ENCODE measurements at regions not wholly inside any gene's neighbourhood (a gene's known extent, or its start where the extent isn't known, plus 50 kb on each side); places are given as distances from the start of the nearest gene placed in this dataset.

DNA sequence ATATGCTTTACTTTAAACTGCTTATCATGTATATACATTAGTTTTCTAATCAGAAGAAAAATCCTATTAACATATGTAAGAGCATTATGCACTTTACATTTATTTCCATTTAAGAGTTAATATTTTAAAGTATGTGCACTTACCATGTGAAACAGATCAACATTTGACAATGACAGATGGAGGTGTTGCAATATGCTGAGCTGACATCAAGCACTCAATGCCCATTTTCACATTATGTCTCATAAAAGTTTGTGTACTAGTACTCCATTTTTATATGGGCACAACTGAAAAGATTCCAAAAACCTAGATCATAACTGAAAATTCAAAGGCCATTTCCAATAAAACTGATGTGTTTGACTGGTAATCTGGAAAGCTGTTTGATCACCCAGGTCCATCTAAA, 420.9 kb upstream of the SOX9 start:
- DNase-seq = no peak

DNA sequence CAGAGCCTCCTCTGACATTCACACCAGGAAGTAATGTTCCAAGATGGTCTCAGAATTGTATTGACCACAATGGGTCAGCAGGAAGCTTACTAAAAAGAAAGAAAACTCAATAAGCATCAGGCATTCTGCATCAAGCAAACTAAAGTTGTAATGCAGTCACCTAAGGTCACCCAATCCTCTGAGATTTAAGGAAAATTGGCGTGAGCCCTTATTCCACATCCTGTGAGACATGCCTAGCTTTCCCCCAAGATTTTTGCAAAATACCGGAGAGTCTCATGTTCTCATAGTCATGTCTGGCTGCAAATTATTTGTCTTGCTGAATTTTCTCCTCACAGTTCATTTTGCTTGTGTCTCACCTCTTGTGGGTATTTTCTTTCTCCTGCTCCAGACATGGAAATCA, 417.1 kb upstream of the SOX9 start:
- no peak for DNase-seq

DNA sequence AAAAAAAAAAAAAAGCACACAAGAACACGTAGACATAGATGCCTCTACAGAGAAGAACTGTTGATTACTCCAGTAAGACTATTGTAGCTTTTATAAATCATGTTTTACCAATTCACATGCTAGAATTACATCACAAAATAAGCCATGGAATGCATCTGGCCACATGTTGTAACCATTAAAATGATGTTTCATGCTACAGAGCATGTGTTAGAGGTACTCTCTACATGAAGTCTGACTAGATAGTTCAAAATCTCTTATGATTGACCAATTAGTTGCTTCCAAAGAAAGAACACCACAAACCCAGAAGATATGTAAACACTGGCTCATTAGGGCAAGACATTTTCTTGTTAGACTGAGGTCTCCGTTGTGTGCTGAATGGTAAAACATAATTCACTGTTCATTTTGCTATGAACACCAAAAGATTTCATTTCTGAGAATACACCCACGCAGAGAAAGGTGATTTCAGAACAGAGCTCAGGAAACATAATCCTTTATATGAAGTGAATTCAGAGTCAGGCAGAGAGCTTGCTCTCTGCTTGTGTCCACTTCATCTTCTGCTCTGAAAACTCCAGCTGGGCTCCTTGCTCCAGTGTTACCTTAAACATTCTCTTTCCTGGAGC, 411.4 kb upstream of the SOX9 start:
- no peak for DNase-seq

DNA sequence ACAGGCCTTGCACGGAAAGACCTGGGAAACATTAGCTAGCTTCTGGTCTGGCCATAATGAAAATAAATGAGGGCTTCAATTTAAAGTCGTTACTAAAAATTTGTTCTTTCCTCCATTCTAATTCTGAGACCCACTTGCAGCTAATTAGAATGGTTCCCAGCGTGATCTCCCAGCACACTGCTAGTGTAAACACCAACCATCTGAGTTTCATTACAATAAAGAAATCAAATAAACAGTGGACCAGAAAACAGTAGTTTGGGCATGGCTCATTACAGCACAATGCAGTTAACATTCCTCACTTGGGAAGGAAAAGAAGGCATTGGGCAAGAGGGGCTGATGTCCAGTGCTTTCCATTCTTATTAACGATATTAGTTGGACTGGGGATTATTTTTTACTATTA, 410.9 kb upstream of the SOX9 start:
- DNase-seq = no peak

DNA sequence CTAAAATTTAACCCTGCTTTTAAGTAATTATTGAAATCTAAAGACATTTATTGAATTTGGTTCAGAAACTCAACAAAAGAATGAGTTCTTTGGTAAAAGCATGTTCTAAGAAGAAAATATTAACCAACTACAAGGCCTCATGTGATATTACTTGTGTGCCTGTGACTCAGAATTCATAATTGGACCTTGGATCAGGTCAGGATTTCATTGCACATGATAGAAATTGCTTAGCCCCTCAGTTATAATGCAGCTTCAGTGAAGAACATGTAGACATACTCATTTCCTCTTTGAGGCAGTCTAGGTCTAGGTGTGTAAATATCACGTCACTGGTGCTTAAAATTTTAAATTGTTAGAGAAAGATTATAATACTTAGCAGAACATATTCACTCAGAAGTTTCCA, 410.0 kb upstream of the SOX9 start:
- no peak for DNase-seq

DNA sequence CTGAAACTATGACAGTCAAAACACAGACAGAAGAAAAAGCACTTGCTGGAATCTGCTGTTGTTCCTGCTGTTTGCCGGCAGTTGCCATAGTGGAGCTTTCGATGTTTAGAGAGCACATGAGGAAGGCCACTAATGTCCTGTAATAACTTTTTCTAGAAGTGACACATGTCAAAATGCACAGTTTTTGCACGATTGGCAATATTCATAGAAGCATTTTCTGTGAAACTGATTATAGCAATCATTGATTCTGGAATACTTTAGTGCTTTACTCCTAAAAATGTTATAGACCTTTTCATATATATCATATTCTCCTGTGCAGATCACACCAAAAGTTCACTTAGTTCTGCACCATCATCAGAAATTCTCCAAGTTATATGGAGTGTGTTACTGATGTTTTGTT, 407.0 kb upstream of the SOX9 start:
- no peak for DNase-seq

DNA sequence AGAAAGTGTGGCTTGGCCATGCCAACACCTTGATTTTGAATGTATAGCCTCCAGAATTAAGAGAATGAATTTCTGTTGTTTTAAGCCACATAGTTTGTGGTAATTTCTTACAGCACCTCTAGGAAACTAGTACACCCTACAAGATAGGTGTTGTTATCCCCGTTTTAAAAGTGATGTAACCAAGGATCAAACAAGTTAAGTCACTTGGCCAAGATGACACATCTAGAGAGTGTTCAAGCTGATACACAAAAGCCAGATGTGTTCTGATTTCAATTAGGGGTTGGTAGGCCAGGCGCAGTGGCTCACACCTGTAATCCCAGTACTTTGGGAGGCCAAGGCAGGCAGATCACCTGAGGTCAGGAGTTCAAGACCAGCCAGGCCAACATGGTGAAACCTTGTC, 396.5 kb upstream of the SOX9 start:
- no peak for DNase-seq

DNA sequence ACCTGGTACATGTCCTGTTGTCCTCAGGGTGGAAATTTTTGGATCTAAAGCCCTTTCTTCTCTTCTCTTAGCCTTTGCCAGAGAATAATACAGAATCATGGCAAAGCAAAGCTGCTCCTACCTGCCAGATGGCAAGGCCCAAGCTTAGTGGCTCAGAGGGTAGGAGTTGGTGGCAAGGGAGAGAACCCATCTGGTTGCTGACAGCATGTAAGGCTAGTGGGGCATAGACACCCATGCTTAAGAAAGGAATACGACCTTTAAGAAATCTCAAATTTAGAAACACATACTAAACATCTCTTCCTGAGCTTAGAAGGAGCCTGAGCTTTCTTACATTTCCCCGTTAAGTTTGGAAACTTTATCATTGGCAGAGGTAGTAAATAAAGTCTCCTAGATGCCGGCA, 395.0 kb upstream of the SOX9 start:
- no peak for DNase-seq

DNA sequence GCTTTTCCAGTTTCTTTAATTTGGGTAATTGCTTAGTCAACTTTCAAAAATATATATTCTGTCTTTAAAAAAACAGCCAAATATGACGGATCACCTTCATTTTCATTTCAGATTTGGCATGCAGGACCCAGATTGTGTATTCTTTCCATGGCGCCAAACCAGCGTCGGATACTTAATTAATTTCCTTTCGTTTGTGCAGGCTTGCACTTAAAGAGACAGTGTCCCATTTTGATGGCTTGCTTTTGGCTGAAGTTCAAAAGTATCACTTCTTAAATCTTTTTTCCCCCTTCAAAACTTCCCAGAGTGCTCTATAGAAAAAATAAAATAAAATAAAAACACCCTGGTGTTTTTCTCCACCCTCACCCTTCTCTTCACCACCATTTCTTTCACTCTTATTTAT, 394.5 kb upstream of the SOX9 start:
- DNase-seq = no peak

DNA sequence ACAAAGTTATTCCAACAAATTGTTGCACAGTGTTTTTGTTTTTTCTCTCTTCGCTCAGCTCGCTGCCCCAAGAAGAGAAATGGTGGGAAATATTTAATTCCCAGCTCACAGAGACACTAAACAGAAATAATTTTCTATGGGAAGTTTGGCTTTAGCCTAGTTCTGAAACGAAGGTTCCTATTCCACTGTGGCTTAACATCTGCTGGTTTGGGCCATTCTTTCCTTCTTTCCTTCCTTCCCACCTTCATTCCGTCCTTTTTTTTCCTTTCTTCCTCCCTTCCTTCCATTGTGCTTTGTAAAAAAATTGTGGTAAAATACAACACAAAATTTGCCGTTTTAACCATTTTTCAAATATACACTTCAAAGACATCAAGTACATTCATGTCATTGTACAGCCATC, 393.5 kb upstream of the SOX9 start:
- no peak for DNase-seq

DNA sequence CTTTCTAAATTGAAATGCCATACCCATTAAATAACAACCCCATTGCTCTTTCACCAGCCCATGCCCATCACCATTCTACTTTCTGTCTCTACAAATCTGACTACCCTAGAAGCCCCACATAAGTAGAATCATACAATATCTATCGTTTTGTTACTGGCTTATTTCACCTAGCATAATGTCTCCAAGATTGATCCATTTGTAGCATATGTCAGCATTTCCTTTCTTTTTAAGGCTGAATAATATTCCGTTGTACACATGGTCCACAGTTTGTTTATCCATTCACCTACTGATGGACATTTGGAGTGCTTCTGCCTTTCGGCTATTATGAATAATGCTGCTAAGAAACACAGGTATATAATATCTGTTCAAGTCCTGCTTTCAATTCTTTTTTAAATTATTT, 393.1 kb upstream of the SOX9 start:
- DNase-seq = no peak

DNA sequence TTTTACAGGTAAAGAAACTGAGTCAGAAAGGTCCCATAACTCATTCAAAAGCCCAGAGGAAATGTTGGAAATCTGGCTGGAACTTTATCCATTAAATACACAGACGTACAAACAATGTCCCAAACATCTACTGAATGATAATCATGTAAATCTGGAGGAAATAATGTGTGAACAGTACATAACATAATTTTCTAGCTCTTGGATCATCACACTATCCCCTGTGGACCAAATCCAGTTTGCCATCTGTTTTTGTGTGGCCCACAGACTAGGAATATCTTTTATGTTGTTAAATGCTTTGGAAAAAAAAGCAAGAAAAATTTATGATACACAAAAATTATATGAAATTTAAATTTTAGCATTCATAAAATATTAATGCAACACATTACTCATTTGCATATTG, 389.9 kb upstream of the SOX9 start:
- no peak for DNase-seq

DNA sequence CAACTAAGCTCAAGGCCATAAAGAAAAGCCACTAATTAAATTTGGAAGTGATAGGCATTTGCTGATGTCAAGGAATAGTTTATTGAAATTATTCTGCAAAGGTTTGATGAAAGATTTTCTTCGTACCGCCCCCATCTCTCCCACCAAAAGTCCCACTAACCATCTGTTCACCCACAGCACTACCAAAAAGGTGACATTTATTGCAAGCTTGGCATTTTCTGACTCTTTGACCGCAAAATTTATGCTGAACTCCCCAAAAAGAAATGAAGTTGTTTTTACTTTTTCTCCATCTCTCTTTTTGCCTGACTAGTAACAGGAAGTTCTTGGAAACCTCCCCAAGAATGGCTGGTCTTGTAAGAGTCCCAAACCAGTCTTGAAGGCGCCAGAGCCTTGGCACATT, 384.9 kb upstream of the SOX9 start:
- DNase-seq = no peak

DNA sequence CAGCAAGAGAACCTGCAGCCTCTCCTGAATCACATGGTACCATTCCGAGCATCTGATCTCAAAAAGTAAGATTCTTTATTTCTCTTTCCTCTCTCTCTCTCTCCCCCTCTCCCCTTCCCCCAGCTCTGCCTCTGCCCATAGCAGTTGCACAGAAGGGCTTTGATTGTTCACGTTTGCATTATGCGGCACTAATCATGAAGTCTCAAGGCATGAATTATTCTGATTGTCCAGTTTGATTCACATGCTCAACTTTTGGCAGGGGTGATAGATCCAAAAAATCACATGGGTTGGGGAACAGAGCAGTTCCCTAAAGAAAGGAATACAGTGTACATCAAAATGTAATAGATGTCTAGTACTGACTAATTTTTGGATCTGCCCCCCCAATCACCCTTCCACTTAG, 380.0 kb upstream of the SOX9 start:
- no peak for DNase-seq

DNA sequence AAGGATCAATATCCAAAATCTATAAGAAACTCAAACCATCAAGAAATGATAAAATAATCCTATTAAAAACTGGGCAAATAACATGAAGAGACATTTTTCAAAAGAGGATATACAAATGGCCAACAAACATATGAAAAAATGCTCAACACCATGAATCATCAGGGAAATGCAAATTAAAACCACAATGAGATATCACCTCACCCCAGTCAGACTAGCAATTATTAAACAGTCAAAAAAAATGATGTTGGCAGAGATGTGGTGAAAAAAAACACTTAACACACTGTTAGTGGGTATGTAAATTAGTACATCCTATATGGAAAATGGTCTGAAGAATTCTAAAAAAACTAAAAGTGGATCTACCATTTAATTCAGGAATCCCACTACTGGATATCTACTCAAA, 379.0 kb upstream of the SOX9 start:
- no peak for DNase-seq

DNA sequence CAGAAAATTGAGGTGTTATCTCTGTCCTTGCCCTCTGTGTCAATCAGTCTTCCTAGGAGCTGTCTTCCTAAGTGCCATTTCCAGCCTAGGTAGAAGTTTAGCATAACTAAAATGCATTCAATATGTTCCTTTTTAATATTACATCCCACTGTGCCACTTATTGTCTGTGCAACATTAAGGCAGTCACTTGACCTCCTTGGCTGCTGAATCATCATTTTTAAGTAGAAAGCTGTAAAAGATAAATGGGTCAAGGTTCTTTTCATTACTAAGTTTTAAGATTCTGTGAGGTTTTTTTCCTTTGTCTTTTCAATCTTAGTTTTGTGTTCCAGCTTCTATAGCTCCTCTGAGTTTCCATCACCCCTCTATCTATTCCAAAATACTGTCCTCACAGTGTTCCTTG, 371.9 kb upstream of the SOX9 start:
- no peak for DNase-seq

DNA sequence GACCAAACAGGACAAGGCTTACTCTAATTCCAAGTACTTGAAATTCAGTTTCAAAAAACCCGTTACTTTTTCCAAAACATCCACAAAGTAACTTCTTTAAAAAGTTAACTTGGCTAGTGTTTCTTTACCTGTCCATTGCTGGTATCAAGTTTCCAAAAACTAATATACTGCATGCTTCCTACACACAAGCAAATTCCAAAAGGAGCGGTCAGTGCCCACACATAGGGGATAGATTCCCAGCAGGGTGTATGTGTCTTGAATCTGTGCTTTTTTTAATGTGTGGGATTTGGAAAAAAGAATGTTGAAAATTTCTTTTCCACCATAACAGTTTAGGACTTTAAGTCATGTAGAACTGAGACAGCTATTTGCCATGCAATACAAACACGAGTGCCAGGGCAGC, 367.8 kb upstream of the SOX9 start:
- no peak for DNase-seq

DNA sequence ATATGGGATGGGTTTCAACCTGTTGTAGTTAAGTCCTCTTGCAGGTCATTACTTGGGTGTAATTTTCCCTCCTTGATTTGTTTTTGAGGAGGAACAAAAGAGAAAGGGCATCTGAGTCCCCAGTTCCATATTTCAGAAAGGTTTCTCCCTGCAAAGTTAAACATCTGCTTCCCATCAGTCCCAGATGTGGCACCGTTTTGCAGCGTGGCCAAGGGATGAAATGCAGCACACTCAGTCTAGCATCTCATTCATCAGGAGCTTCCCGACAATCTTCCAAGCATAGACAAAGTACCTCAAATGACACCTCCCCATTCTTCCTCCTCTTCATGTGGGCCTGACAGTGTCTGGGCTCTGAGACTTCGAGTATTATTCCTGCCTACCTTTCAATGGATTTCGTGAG, 363.7 kb upstream of the SOX9 start:
- DNase-seq = no peak

DNA sequence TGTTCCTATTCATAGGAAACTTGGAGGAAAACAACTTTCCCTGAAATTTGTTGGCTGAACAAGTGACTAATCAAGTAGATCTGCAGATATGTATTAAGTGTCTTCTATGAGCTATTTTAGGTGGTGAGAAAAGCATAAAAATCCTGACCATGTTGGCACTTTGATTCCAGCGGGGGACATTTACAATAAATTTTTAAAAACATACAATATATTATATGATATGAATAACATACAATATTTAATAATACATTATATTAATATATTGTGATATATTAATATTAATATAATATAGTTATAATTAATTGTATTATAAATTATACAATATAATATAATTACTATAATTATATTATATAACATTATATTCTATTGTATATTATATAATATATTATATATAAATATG, 362.9 kb upstream of the SOX9 start:
- DNase-seq = no peak

DNA sequence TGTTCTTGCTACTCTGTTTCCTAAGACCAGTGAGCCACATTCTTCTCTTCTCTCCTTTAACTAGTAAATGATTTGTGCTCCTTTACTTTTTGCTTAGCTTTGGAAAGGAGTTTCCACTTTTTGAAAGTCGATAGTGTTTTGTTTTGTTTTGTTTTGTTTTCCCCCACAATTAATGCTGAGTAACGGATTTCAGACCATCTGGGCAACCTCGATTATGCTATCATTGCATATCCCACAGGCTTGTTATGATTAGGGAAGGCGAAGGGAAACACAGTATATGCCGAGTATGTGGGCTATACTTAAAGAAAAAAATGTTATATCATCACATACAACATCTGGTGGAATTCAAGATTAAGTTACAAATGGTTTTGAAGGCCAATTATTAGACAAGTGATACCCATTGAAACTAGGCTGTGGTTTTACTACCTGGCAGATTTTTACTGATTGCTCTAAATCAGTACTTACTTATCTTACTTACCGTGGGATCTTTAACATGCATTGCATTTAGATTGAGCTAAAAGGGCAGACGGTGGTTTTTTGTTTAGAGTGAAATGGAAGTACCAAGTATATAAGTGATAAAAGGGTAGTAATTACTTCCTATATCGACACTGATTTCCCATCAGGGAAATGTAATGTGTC, 361.3 kb upstream of the SOX9 start:
- DNase-seq = no peak

DNA sequence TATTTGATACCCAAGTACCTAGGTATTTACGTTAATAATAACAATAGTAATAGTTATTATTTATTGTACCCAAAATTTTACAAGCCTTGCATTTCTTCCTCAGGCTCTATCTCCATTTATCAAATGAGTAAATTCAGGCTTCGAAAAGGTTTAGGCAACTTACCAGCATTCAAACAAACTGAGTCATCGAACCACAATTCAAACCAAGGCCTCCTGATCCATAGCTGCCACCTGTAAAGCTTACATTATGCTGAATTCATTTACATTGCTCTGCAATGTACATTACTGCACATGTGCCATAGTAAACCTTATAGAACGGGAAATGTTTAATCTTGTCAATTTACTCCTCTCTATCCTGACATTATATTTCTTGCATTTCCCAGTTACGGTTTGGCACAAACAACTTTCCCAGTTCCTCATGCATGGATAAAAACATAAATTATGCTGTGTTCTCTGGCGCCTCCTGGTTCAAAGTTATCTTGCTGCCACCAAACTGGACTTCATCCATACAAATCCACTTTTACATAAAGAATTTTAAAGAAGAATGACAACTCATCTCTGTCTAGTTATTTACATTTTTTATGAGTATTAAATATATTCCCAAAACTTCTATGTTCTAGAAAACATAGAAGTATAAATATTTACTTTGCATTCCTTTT, 360.6 kb upstream of the SOX9 start:
- DNase-seq = no peak

DNA sequence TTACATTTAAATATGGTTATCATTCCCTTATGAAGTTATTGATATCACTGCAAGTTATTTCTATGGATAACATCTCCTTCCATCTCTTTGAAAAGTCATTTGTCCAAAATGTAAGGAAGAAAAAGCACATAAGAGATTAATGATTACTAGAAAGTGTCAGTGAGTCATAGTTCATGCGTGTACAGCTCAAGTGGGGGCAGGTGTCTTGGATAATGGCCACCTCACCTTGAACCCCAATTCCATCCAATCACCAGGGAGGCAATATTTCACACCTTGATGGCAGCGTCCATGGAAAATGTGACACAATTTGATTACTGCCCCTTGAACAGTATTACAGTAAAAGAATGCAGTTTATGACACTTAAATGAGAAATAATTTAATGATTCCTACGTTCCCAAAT, 358.3 kb upstream of the SOX9 start:
- DNase-seq = no peak

DNA sequence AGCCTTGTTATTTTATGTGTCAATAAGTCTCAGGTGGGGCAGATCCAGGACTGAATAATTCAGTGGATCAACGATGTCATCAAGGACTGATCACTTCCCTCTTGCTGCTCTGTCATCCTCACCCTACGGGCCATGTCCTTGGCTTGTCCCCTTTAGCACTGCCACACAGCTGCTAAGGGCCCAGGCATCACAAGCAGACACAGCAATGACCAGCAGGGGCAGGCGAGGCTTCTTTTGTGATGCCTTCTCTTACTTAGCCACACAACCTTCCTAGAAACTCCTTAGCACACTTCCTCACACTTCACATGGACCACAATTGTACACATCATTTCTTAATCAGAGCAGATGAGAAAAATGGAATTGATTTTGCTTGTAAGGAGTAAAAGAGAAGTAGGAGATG, 356.3 kb upstream of the SOX9 start:
- no peak for DNase-seq

DNA sequence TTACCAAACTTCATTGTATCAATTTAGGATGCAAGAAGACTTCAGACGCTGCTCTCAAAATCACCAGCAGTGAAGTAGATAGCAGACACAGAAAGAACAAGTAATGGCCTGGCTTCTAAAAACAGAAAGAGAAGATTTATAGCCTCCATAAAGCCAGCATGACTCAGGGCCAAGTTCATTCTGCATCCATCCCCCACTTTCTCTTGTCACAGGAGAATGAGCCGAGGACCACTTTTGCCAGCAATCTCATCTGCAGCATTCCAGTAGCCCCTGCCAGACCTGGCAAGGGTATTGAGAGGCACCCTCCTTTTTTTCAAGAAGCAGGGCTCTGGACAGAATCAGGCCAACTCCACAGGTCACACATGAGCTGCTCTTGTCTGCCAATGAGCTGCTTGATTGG, 355.4 kb upstream of the SOX9 start:
- DNase-seq = no peak

DNA sequence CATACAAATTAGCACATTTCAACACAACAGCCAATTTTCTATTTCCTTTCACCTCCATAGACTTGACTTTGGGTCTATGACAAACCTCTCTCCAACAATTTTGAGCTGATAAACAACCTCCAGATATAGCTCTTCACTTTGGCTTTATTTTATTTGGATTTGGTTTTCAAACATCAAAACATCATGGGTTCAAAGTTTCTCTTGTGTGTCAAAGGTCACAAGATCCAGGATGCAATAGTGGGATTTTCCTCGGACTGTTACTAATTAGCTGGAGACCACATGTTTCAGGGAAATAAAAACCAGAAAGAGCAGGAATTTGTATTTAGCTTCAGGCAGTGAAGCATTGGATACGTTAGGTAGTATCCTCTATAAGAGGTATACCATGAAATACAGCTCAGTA, 351.0 kb upstream of the SOX9 start:
- no peak for DNase-seq
